Activated T-cell treated with anti-CD3 and anti-CD28 coated beads, Interleukin-2, amount 50 U/mL, for 72 hours (primary cell): ENCODE measurements at regions not wholly inside any gene's neighbourhood (a gene's known extent, or its start where the extent isn't known, plus 50 kb on each side); places are given as distances from the start of the nearest gene placed in this dataset.

Experiments
- ATAC-seq, 2 donors: fragments of 150-1000 bp; cut with Tn5 transposase; replicated peaks in 1 of 2; 2 replicates each; pipeline ENCODE4 v1.10.0; 2021; ENCODE audit warnings: moderate library complexity in 2 of 2, mild to moderate bottlenecking in 1 of 2
- DNase-seq, 2 donors: peaks; one replicate each; pipeline ENCODE4 v3.0.0; 2021 to 2022; ENCODE audit warnings: mixed read lengths in 1 of 2
- H3K27ac Mint-ChIP-seq: one replicate; pipeline ENCODE4 v1.8.0; 2022; ENCODE audit warnings: mild to moderate bottlenecking, moderate library complexity, mixed read lengths
- H3K27me3 Mint-ChIP-seq: one replicate; pipeline ENCODE4 v1.8.0; 2022; ENCODE audit warnings: low read depth, mixed read lengths
- H3K36me3 Mint-ChIP-seq, 2 donors: one replicate each; pipeline ENCODE4 v1.8.0; 2022; ENCODE audit warnings: mixed read lengths in 2 of 2, mild to moderate bottlenecking in 1 of 2; ENCODE audit not compliant: insufficient read depth in 2 of 2
- H3K4me1 Mint-ChIP-seq: one replicate; pipeline ENCODE4 v1.8.0; 2022; ENCODE audit warnings: low read depth, mixed read lengths
- H3K4me3 Mint-ChIP-seq, 2 donors: one replicate each; pipeline ENCODE4 v1.8.0; 2022; ENCODE audit warnings: mild to moderate bottlenecking in 2 of 2, mixed read lengths in 2 of 2, moderate library complexity in 2 of 2
- H3K9me3 Mint-ChIP-seq, 2 donors: one replicate each; pipeline ENCODE4 v1.8.0; 2022; ENCODE audit warnings: mixed read lengths in 2 of 2

DNA sequence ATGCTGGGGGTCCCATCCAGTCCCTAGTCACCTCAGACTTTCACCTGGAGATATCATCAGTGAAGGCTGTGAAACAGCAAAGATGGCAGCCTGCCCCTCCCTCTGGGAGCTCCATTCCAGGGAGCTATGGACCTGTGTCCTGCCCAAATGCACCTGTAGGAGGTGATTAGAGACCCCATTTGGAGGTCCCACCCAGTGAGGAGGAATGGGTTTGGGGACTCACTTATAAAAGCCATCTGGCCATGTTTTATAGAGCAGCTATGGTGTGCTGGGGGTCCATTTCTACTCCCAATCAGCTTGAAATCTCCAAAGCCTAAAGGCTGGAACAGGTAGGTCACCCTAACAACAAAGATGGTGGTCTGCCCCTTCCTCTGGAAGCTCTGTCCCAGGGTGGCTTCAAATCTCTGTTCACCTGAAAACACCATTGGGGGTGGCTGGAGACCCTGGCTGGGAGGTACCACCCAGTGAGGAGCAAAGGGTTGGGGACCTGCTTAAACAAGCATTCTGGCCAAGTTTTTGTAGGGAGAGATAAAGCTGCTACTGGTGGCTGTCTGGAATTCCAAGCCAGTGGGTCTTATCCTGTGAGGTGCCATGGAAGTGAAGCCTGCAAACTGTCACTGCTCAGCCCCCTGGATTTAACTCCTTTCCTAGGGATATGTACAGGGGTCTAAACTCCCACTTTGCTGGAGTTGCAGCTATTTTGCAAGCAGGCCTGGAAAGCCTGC lies 182.3 kb downstream of the RASSF9 start:
- no peaks in the 10 kb centered on the region for H3K36me3 Mint-ChIP-seq
- H3K4me1 Mint-ChIP-seq, result no peaks in the 10 kb centered on the region
- H3K27ac Mint-ChIP-seq, result no peak overlapping the region
- ATAC-seq, result no peak
- no peaks in the 10 kb centered on the region for H3K27me3 Mint-ChIP-seq
- no peak overlapping the region for H3K4me3 Mint-ChIP-seq
- DNase-seq, result no peak
- peaks cover 15 to 24% of the 10 kb centered on the region in 2 donors for H3K9me3 Mint-ChIP-seq

DNA sequence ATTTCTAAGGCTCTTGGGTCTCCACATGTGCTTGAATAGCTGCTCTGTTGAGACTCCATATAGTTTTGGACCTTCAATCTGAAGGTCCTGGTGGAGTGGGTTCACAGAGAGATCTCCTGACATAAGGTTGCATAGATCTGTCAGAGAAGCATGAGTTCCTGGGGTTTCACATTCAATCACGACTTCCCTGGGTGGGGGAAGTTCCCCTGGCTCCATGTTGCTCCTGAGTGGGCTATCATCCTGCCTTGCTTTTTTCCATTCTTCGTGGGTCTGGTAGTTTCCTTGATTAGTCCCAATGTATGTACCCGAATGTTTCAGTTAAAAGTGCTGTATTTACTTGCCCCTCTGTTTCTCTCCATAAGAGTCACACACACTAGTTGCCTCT lies 181.8 kb downstream of the RASSF9 start:
- Mint-ChIP-seq H3K4me3 (no peak overlapping the region), H3K27me3 (no peaks in the 10 kb centered on the region), H3K4me1 (no peaks in the 10 kb centered on the region), H3K9me3 (peaks cover 15 to 23% of the 10 kb centered on the region in 2 donors), H3K27ac (no peak overlapping the region), H3K36me3 (no peaks in the 10 kb centered on the region)
- DNase-seq (no peak), ATAC-seq (no peak)

DNA sequence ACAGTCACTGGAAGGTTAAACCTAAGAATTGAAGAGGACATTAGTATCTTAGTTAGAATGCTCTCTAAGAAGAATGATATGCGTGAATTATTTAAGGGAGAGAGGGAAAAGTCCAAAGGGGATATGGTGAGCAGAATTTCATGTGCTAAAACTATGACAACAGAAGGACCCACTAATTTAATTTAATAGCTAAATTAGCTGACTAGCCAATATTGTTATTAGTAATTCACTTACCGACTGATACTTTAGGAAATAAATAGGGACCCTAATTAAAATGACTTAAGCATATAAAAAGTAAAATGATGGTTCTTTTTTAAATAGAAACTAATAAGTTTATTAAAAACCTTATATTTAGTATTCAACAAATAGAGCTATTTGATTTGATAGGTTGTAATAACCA lies 179.6 kb downstream of the RASSF9 start:
- Mint-ChIP-seq H3K4me1 (no peaks in the 10 kb centered on the region), H3K36me3 (peaks cover 0 to 1% of the 10 kb centered on the region in 2 donors), H3K27ac (no peak overlapping the region), H3K9me3 (peaks cover 5 to 16% of the 10 kb centered on the region in 2 donors), H3K27me3 (no peaks in the 10 kb centered on the region), H3K4me3 (no peak overlapping the region)
- ATAC-seq (no peak), DNase-seq (no peak)

DNA sequence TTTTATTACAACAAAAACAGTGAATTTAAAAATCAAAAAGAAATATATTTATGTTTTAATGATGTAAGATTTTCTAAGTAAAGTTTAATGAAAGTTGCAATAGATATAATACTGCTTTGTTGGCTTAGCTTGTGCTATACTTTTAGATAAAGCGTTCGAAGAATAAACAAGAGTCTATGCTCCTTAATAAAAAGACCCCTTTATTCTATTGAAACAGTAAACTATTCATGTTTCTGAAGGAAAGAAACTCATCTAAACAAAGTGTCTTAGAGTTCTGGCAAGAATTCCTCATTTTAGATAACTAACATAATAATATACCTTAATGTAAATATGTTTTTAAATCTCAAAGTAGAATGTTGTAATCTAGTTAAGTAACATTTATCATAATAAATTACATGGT lies 179.0 kb downstream of the RASSF9 start:
- Mint-ChIP-seq H3K4me1 (no peaks in the 10 kb centered on the region), H3K36me3 (peaks cover 0 to 1% of the 10 kb centered on the region in 2 donors), H3K4me3 (no peak overlapping the region), H3K9me3 (peaks cover 3 to 12% of the 10 kb centered on the region in 2 donors), H3K27me3 (no peaks in the 10 kb centered on the region), H3K27ac (no peak overlapping the region)
- ATAC-seq, result no peak
- DNase-seq, result no peak

DNA sequence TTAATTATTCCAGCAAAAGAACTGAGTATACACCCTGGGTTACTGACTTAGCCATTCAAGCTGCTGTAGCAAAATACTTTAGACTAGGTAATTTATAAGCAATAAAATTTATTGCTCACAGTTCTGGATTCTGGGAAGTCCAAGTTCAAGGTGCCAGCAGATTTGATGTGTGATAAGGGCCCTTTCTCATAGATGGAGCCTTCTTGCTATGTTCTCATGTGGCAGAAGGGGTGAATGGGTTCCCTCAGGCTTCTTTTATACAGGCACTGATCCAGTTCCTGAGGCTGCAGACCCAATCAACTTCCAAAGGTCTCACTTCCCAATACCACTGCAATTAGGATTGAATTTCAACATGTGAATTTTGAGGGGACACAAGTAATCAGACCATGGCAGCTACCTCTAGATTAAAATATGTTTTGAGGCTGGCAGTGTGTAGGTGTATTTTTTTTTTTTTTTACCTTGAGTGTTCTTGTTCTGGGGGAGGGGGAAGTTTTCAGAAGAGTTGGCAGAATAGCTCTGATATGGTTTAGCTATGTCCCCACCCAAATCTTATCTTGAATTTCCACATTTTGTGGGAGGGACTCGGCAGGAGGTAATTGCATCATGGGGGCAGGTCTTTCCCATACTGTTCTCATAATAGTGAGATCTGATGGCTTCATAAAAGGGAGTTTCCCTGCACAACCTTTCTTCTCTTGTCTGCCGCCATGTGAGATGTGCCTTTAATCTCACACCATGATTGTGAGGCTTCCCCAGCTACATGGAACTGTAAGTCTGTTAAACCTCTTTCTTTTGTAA lies 178.2 kb downstream of the RASSF9 start:
- Mint-ChIP-seq H3K9me3 (peaks cover 6 to 9% of the 10 kb centered on the region in 2 donors), H3K27ac (no peak overlapping the region), H3K4me3 (no peak overlapping the region), H3K4me1 (no peaks in the 10 kb centered on the region), H3K27me3 (no peaks in the 10 kb centered on the region), H3K36me3 (peaks cover 0 to 3% of the 10 kb centered on the region in 2 donors)
- ATAC-seq (no peak), DNase-seq (no peak)

DNA sequence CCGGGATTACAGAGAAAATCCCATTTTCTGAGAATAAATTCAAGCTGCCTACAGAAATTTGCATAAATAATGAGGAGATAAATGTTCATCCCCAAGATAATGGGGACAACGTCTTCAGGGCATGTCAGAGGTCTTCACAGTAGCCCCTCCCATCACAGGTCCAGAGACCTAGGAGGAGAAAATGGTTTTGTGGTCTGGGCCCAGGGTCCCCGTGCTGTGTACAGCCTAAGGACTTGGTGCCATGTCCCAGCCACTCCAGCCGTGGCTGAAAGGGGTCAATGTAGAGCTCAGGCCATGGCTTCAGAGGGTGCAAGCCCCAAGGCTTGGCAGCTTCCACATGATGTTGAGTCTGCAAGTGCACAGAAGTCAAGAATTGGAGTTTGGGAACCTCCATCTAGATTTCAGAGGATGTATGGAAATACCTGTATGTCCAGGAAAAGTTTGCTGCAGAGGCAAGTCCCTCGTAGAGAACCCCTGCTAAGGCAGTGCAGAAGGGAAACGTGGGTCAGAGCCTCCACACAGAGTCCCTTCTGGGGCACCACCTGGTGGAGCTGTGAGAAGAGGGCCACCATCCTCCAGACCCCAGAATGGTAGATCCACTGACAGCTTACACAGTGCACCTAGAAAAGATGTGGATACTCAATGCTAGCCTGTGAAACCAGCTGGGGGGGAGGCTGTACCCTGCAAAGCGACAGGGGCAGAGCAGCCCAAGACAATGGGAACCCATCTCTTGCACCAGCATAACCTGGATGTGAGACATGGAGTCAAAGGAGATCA lies 176.3 kb downstream of the RASSF9 start:
- Mint-ChIP-seq H3K4me1 (no peaks in the 10 kb centered on the region), H3K9me3 (peaks cover 8 to 10% of the 10 kb centered on the region in 2 donors), H3K27me3 (no peaks in the 10 kb centered on the region), H3K4me3 (no peak overlapping the region), H3K36me3 (peaks cover 0 to 3% of the 10 kb centered on the region in 2 donors), H3K27ac (no peak overlapping the region)
- DNase-seq, result no peak
- no peak for ATAC-seq

DNA sequence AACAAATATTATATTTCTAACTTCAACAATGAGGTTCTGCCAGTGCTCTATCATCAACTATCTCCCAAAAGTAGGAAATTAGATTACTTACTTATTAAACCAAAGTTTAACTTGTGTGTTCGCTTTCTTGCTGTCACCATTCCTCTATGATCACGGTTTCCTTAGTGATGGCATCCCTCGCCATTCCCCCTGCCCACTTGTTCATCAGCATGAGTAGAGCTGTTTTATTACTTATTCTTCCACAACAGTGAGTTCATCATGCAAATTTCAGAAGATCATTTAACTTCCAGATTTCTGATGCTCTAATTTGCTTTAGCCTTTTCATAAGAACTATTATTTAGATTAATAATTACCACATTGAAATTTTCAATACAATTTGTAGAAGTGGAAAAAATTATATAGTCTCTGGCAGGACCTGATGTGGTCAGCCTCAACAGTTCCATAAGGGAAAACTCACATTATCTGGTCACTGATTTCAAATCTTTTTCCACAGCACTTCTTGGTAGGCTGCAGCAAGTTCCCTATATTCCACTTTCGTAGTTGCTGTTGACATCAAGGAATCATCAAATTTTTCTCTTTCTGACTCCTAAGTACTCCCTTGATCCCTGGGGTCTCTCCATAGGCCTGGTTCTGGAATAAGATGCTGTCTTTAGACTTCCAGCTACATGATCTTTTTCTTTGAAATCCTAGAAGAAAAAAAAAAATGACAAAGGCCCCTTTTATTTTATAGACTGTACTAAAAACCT lies 174.6 kb downstream of the RASSF9 start:
- Mint-ChIP-seq H3K27me3 (no peaks in the 10 kb centered on the region), H3K27ac (no peak overlapping the region), H3K9me3 (peaks cover 8 to 10% of the 10 kb centered on the region in 2 donors), H3K4me3 (no peak overlapping the region), H3K4me1 (no peaks in the 10 kb centered on the region), H3K36me3 (peaks cover 0 to 3% of the 10 kb centered on the region in 2 donors)
- no peak for DNase-seq
- ATAC-seq, result no peak

DNA sequence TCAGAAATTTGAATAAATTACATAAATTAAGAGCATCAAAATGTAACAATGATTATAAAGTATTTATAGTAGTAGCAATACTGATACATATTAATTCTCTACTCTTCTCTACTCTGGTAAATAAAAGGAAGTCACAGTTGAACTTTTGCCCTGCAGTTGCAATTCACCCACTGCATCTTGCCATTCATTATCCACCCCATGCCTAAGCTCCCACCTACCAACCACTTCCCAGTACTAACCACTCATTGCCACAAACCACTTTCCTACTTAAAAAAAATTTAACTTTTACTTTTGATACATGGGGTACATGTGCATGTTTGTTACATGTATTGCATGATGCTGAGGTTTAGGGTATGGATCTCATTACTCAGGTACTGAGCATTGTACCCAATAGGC lies 174.0 kb downstream of the RASSF9 start:
- H3K36me3 Mint-ChIP-seq, result peaks cover 0 to 3% of the 10 kb centered on the region in 2 donors
- H3K27ac Mint-ChIP-seq, result no peak overlapping the region
- no peak for ATAC-seq
- DNase-seq, result no peak
- H3K4me1 Mint-ChIP-seq, result no peaks in the 10 kb centered on the region
- H3K9me3 Mint-ChIP-seq, result peaks cover 8 to 11% of the 10 kb centered on the region in 2 donors
- no peaks in the 10 kb centered on the region for H3K27me3 Mint-ChIP-seq
- no peak overlapping the region for H3K4me3 Mint-ChIP-seq

DNA sequence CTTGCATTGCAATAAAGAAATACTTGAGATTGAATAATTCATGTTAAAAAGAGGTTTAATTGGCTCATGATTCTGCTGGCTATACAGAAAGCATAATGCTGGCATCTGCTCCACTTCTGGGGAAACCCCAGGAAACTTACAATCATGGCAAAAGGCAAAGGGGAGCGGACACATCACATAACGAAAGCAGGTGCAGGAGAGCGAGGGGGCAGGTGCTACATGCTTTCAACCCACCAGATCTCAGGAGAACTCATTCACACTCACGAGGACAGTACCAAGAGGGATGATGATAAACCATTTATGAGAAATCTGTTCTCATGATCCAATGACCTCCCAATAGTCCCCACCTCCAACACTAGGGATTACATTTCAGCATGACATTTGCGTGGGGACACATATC lies 172.6 kb downstream of the RASSF9 start:
- Mint-ChIP-seq H3K9me3 (peaks cover 6 to 8% of the 10 kb centered on the region in 2 donors), H3K27me3 (no peaks in the 10 kb centered on the region), H3K36me3 (peaks cover 0 to 3% of the 10 kb centered on the region in 2 donors), H3K4me1 (no peaks in the 10 kb centered on the region), H3K4me3 (no peak overlapping the region), H3K27ac (no peak overlapping the region)
- DNase-seq, result no peak
- no peak for ATAC-seq

DNA sequence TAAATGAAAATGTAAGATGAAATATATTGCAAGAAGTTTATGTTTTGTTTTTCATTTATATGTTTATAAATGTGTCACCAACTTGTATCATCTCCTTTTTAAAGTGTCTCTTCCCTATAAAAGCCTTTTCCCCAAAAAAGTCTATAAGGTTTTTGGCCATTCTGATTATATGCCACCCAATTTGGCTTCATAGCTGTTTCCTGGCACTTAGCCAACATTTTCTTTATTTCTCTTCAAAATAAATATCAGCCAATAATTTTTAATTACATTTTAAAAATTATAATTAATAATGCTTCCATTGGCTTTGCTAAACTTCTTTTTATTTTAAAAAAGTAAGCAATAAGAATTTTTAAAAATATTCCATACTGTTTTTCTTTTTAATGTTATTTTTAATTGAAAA lies 171.8 kb downstream of the RASSF9 start:
- no peaks in the 10 kb centered on the region for H3K4me1 Mint-ChIP-seq
- ATAC-seq, result no peak
- no peak overlapping the region for H3K27ac Mint-ChIP-seq
- H3K4me3 Mint-ChIP-seq, result no peak overlapping the region
- peaks cover 4 to 7% of the 10 kb centered on the region in 2 donors for H3K9me3 Mint-ChIP-seq
- DNase-seq, result no peak
- H3K27me3 Mint-ChIP-seq, result no peaks in the 10 kb centered on the region
- H3K36me3 Mint-ChIP-seq, result peaks cover 0 to 3% of the 10 kb centered on the region in 2 donors

DNA sequence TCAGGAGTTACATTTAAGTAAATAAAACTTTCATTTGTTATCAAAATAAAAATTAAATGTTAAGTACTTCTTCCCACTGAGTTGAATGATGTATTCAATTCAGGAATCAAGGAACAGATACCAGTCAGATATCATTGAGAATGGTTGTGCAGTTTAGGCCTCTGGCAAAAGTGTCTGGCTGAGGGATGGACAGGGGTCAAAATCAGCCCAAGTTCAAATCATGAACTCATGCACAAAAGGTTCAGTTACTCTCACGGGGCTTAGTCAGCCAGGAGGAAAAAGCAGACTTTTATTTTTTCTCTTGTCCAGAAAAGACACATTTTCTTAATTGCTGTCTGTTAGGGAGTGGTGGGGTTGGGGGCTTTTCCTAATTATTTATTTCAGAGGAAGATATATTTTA lies 166.3 kb downstream of the RASSF9 start:
- Mint-ChIP-seq H3K36me3 (no peaks in the 10 kb centered on the region), H3K27ac (no peak overlapping the region), H3K9me3 (peaks cover 0 to 4% of the 10 kb centered on the region in 2 donors), H3K4me1 (no peaks in the 10 kb centered on the region), H3K4me3 (no peak overlapping the region), H3K27me3 (no peaks in the 10 kb centered on the region)
- no peak for ATAC-seq
- no peak for DNase-seq

DNA sequence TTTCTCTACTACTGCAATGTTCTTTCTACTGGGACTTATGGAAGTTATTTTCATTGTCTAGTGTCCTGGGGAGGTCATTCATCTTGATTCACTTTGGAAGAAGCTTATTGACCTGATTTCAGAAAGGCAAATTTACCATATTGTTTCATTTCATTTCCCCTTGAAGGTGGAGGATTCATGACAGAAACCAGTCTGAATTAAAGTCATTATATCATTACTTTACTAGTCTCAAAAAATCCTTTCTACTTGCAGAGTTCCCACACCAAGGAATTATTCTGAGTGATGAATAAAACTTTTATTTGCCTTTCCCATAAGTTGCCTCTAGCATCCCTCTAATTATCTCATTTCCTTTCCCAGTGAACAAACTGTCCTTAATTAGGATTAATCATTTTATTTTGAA lies 163.8 kb downstream of the RASSF9 start:
- H3K36me3 Mint-ChIP-seq, result no peaks in the 10 kb centered on the region

More for the DNA sequence above, 163.8 kb downstream of the RASSF9 start:
- H3K4me3 Mint-ChIP-seq, result no peak overlapping the region
- no peaks in the 10 kb centered on the region for H3K4me1 Mint-ChIP-seq
- H3K27ac Mint-ChIP-seq, result no peak overlapping the region
- no peak for DNase-seq
- peaks cover 0 to 4% of the 10 kb centered on the region in 2 donors for H3K9me3 Mint-ChIP-seq
- no peak for ATAC-seq
- no peaks in the 10 kb centered on the region for H3K27me3 Mint-ChIP-seq
